HG02970 (cell line): ENCODE measurements at regions not wholly inside any gene's neighbourhood (a gene's known extent, or its start where the extent isn't known, plus 50 kb on each side); places are given as distances from the start of the nearest gene placed in this dataset.

Experiments
- ATAC-seq: cut with Tn5 transposase; IDR thresholded peaks from one replicate; pipeline ENCODE4 v1.9.1; 2021; ENCODE audit warnings: mild to moderate bottlenecking, moderate library complexity, moderate number of reproducible peaks; ENCODE audit not compliant: unreplicated experiment, low FRiP score

- no peak for ATAC-seq
Measured at GRCh38 chr5:133905424-133905823, 63.0 kb downstream of the C5orf15 start.

DNA sequence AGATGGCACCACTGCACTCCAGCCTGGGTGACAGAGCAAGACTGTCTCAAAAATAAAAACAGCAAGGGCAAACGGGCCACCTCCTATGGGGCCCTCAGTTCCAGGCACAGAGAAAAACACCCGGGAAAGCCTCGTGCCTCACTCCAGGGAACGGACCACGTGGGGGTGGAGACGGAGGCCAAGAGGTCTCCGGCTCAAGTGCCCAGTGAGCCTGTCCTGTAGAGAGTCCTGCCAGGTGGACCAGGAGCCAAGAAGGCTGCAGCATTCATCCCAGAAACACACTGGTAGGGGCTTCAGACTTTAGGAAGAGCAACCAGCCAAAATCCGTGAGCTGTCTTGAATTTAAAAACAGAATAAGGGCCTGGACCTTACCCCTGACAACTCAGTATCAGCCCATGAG, 63.8 kb downstream of the C5orf15 start:
- no peak for ATAC-seq

- ATAC-seq, result no peak
Measured at GRCh38 chr5:133902511-133903118, 65.8 kb downstream of the C5orf15 start.

GRCh38 chr5:133900534-133901270, 67.7 kb downstream of the C5orf15 start:
- ATAC-seq, result no peak

DNA sequence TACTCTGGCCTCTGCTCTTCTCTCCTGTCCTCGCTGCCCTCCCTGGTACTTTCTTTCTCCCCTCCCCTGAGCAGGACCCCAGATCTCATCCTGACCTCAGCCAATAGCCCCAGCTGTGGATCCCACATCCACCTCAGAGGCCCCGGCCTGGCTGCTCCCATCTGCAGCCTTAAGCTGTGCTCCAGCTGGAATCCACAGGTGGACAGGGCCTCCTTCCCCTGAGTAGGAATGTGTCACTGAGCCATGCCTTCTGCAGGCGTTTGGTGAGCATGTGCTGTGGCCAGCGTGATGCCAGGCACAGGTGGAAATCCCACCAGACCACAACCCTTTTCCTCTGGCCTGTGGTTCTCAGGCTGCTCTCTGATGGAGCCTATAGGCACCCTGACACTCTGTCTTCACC, 68.9 kb downstream of the C5orf15 start:
- ATAC-seq, result no peak

- ATAC-seq, result no peak
Measured at GRCh38 chr5:133898440-133898839, 70.0 kb downstream of the C5orf15 start.

- ATAC-seq, result no peak
Measured at GRCh38 chr5:133897431-133897830, 71.0 kb downstream of the C5orf15 start.

DNA sequence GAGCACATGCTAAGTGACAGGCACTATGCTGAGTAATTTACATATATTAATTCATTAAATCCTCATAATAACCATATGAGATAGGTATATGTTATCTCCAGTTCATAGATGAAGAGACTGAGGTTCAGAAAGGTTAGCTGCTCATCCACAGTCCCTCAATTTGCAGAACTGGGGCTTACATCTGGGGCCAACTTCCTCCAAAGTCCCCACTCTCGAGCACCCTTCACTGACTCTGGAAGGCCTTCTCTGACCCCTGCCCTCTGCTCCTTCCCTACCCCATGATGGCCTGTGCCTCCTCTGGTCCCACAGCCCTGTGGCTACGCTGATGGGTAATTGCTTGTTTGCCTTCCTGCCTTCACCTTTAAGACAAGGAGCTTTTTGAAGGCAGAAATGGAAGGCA, 71.6 kb downstream of the C5orf15 start:
- ATAC-seq, result no peak

- ATAC-seq, result no peak
Measured at GRCh38 chr5:133895979-133896845, 72.2 kb downstream of the C5orf15 start.

DNA sequence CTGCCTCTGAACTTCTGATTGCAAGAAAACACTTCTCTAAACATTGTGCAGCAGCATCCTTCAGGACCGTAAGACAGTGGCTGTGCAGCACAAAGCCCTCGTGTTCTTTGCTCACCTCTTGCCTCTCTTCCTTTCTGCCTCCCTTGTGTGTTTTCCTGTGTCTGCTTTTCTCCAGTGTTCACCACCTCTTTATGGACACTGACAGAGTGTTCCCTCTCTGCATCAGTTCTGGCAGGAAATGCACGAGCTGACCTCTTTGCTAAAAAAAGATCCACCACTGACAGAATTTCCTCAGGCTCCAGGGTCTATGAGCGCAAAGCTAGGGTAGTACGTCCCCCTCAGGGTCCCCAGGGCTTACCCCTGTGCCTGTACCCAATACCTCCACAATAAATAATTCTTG, 74.3 kb downstream of the C5orf15 start:
- ATAC-seq, result no peak

DNA sequence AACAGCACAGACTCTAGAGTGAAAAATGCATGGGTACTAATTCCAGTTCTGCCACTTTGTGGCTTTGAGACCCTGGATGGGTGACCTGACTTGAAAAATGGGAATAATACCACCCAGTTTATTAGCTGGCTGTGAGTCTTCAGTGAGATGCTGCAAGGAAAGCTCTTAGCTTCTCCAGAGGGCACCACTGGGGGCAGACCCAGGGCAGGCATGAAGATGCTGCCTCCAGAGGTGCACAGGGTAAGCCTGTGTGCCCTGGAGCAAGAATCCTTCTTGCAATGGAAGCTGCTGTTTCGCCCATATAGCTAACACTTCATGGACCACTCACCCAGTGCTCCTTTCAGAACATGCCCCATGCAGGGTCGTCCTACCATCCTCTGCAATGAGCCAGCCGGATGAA, 75.7 kb downstream of the C5orf15 start:
- no peak for ATAC-seq

DNA sequence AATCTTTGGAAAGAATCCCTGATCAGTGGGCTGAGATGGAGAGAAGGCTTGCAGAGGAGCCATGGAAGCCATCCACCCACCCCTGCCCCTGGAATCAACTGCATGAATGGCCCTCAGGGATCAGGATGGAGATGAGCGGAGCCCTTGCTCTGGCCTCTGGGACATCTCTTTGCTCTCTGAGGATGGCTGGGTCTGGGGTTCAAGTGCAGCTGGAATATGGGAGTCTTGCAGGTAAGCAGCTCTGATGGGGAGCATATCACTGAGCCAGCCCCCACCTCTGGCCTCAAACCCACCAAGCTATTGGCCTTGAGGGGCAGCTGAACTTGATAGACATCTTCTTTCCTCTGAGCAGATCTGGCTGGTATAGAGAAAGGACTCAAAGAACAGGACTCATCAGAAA, 76.1 kb downstream of the C5orf15 start:
- ATAC-seq, result no peak

GRCh38 chr5:133891390-133891789, 77.0 kb downstream of the C5orf15 start:
- no peak for ATAC-seq

DNA sequence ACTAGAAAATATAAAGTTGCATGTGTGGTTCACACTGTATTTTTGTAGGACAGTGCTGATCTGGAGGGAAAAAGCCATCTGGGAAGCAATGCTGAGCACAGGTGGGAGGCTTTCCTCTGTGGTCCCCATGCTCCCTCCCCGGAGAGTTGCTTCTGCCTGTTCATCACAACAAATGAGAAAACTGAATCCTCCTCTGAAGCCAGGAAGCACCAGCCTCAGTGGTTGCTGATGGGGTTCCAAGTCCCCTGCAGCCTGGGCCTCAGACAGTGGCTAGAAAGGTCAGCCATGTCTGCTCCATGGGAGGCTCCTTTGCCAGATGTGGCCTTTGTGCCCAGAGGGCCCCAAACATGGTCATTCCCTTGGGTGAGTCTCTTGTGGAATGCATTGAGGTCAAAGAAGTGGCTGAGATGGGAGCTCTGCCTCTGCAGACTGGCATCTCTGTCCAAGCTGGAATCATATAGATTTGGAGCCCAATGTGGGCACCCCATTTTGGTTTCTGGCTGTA, 77.6 kb downstream of the C5orf15 start:
- no peak for ATAC-seq

GRCh38 chr5:133890314-133890713, 78.1 kb downstream of the C5orf15 start:
- ATAC-seq, result no peak

GRCh38 chr5:133889271-133889905, 79.0 kb downstream of the C5orf15 start:
- no peak for ATAC-seq

DNA sequence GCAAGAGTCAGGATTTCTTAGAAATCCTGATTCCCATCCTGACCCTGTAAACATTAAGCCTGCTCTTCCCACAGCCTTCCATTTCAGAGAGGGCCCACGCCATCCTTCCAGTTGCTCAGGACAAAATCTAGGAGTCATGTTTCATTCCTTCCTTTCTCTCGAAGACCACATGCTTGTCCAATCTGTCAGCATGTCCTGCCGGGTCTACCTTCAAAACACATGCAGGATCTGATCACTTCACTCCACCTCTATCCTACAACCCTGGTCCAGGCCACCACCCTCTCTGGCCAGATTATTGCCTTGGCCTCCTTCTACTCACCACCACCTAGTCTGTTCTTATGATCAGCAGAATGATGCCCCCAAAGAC, 79.8 kb downstream of the C5orf15 start:
- no peak for ATAC-seq

GRCh38 chr5:133885566-133885965, 82.9 kb downstream of the C5orf15 start:
- no peak for ATAC-seq

GRCh38 chr5:133884569-133885311, 83.7 kb downstream of the C5orf15 start:
- ATAC-seq, result no peak

GRCh38 chr5:133883916-133884315, 84.5 kb downstream of the C5orf15 start:
- no peak for ATAC-seq
